GM12878 (cell line): ENCODE measurements at regions not wholly inside any gene's neighbourhood (a gene's known extent, or its start where the extent isn't known, plus 50 kb on each side); places are given as distances from the start of the nearest gene placed in this dataset.
A peak's percentile ranks its signal among the peaks of the same experiment; 100 is the strongest.

ENCODE experiments used
- ATAC-seq: fragments of 200-7000 bp; cut with Tn5 transposase; 3 replicates; pipeline ENCODE4 v1.9.1; 2020; ENCODE audit warnings: mild to moderate bottlenecking, moderate library complexity
- BruUV-seq: library from RNA; stranded (reverse); fragments of 400-500 nt; replicated peaks from 2 replicates; lab custom pipeline; 2021; lab: Mats Ljungman, UMichigan
- CTCF ChIA-PET: fragments of 300-600 bp; sonication (Branson Sonifier 250); formaldehyde crosslinking; extraction: SDS; loops from one replicate; lab custom pipeline; 2021; ENCODE audit warnings: inconsistent platforms; lab: Yijun Ruan, JAX
- POLR2A ChIA-PET: fragments of 350-600 bp; formaldehyde crosslinking; extraction: SDS; loops from one replicate; lab custom pipeline; 2021; ENCODE audit warnings: inconsistent platforms; lab: Charles Lee
- RAD21 ChIA-PET: fragments of 300-600 bp; sonication (Branson Sonifier 250); formaldehyde crosslinking; loops from one replicate; lab custom pipeline; 2023; ENCODE audit warnings: antibody characterized with exemption; ENCODE audit not compliant: unreplicated experiment; lab: Charles Lee
- SMC1A ChIA-PET: fragments of 300-600 bp; sonication (Branson Sonifier 250); formaldehyde crosslinking; loops from one replicate; lab custom pipeline; 2023; ENCODE audit not compliant: unreplicated experiment, uncharacterized antibody; lab: Charles Lee
- DNase-seq: peaks from one replicate; pipeline ENCODE4 v3.0.0-alpha.2; 2011; ENCODE audit warnings: low read depth, low spot score
- FAIRE-seq: peaks from 3 replicates; lab custom pipeline; 2011; peaks lifted over from hg19 to GRCh38; lab: Jason Lieb, UNC
- H2AFZ ChIP-seq: 2 replicates; pipeline ENCODE4 v1.6.0; 2011; ENCODE audit warnings: low read depth, low read length, control low read depth; ENCODE audit not compliant: control insufficient read depth
- H3K27ac ChIP-seq: 2 replicates; pipeline ENCODE4 v1.5.1; 2011; ENCODE audit warnings: control low read depth; ENCODE audit not compliant: control insufficient read depth, insufficient read depth
- H3K27me3 ChIP-seq, 2 experiments: replicated peaks in 1 of 2; 2 replicates each; pipeline versions ENCODE4 v1.6.0 to v1.6.1; 2011; ENCODE audit warnings: low read length in 1 of 2; ENCODE audit not compliant: control insufficient read depth in 2 of 2, insufficient read depth in 2 of 2
- H3K36me3 ChIP-seq, 2 experiments: 2 replicates each; pipeline ENCODE4 v1.5.1; 2011; ENCODE audit warnings: low read length in 1 of 2; ENCODE audit not compliant: control insufficient read depth in 2 of 2, insufficient read depth in 2 of 2
- H3K4me1 ChIP-seq: 2 replicates; pipeline ENCODE4 v1.6.1; 2011; ENCODE audit warnings: mild to moderate bottlenecking, low read length, moderate library complexity, mixed read lengths; ENCODE audit not compliant: control insufficient read depth, insufficient read depth
- H3K4me2 ChIP-seq: 2 replicates; pipeline ENCODE4 v1.6.0; 2011; ENCODE audit warnings: control low read depth; ENCODE audit not compliant: control insufficient read depth, insufficient read depth
- H3K4me3 ChIP-seq: fragments of 200-600 bp; sonication (generic); 2 replicates; pipeline ENCODE4 v1.5.1; 2016
- H3K79me2 ChIP-seq: 2 replicates; pipeline ENCODE4 v1.6.0; 2011; ENCODE audit warnings: low read length; ENCODE audit not compliant: control insufficient read depth, insufficient read depth
- H3K9ac ChIP-seq: 2 replicates; pipeline ENCODE4 v1.8.0; 2011; ENCODE audit warnings: low read length, control low read depth, mixed read lengths; ENCODE audit not compliant: control insufficient read depth, insufficient read depth
- H3K9me3 ChIP-seq: replicated peaks from 3 replicates; pipeline ENCODE4 v1.5.1; 2011; ENCODE audit warnings: mild to moderate bottlenecking, low read length; ENCODE audit not compliant: control insufficient read depth, insufficient read depth
- H4K20me1 ChIP-seq: 2 replicates; pipeline ENCODE4 v1.6.0; 2011; ENCODE audit not compliant: control insufficient read depth, insufficient read depth
- FOXM1 ChIP-seq: IDR thresholded peaks from 2 replicates; pipeline ENCODE4 v1.6.1; 2012; ENCODE audit warnings: low read depth, mild to moderate bottlenecking, inconsistent platforms, low read length, moderate library complexity
- HCFC1 ChIP-seq: fragments of 150-350 bp; IDR thresholded peaks from 2 replicates; pipeline ENCODE4 v1.6.1; 2014; ENCODE audit warnings: low read length
- JUNB ChIP-seq: IDR thresholded peaks from 2 replicates; pipeline ENCODE4 v1.6.1; 2016; ENCODE audit warnings: antibody characterized with exemption, mild to moderate bottlenecking
- POLR2A ChIP-seq: IDR thresholded peaks from 2 replicates; pipeline ENCODE4 v1.6.1; 2011; ENCODE audit warnings: low read depth, mild to moderate bottlenecking, low read length
- POU2F2 ChIP-seq: IDR thresholded peaks from 3 replicates; pipeline ENCODE4 v1.6.1; 2011; ENCODE audit warnings: low read depth, mild to moderate bottlenecking, low read length, borderline replicate concordance
- TBL1XR1 ChIP-seq: IDR thresholded peaks from 2 replicates; pipeline ENCODE4 v1.6.1; 2012; ENCODE audit warnings: low read depth, low read length, improper control_type of control experiment
- WGBS: methylation state at CpG from one replicate; pipeline ENCODE4 v1.1.6; 2016; ENCODE audit warnings: low lambda C conversion rate; ENCODE audit not compliant: insufficient replicate concordance, insufficient coverage; ENCODE audit errors: missing lambda C conversion rate; 5-methylcytosine and 5-hydroxymethylcytosine counted together
- in situ Hi-C: fragments of 300-500 bp; cut with MboI; formaldehyde crosslinking; loops from 9 replicates; pipeline ENCODE4 v1.14.3; 2018; ENCODE audit warnings: mixed read lengths
- intact Hi-C: fragments of 100-400 bp; cut with micrococcal nuclease; formaldehyde crosslinking; loops from one replicate; pipeline ENCODE4 v1.14.2; 2022; ENCODE audit not compliant: unreplicated experiment
- TF ChIP-seq, protein P1 (sequence below): IDR thresholded peaks from 2 replicates; pipeline ENCODE4 v1.6.1; 2012; ENCODE audit warnings: mild to moderate bottlenecking, low read depth, low read length

DNA sequence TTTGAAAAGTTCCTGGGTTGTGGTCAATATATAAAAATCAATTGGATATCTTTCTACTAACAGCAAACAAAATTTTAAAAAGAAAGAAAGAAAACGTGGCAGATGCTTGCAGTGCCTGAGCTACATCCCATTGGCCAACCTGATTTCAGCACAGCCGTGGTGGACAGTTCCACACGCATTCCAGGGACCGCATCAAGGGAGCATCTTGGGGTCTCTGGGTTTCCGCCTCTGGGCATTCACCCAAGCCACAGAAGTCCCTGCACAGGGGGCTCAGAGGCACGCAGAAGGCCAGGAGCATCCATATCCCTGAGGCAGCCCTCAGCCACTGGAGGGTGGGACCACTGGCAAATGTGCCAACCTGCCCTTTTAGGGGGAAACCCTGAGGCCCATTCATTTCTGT lies 254.5 kb upstream of the RNF32 start:
- H3K27ac ChIP-seq, result no peak overlapping the region
- no peaks in the 10 kb centered on the region for H4K20me1 ChIP-seq
- H3K4me1 ChIP-seq, result no peaks in the 10 kb centered on the region
- ChIA-PET POLR2A (no interaction called here), CTCF (no interaction called here), SMC1A (no interaction called here), RAD21 (no interaction called here)
- H3K79me2 ChIP-seq, result no peaks in the 10 kb centered on the region
- no peak for DNase-seq
- H3K36me3 ChIP-seq, result no peaks in the 10 kb centered on the region
- TF ChIP-seq, protein P1, sequence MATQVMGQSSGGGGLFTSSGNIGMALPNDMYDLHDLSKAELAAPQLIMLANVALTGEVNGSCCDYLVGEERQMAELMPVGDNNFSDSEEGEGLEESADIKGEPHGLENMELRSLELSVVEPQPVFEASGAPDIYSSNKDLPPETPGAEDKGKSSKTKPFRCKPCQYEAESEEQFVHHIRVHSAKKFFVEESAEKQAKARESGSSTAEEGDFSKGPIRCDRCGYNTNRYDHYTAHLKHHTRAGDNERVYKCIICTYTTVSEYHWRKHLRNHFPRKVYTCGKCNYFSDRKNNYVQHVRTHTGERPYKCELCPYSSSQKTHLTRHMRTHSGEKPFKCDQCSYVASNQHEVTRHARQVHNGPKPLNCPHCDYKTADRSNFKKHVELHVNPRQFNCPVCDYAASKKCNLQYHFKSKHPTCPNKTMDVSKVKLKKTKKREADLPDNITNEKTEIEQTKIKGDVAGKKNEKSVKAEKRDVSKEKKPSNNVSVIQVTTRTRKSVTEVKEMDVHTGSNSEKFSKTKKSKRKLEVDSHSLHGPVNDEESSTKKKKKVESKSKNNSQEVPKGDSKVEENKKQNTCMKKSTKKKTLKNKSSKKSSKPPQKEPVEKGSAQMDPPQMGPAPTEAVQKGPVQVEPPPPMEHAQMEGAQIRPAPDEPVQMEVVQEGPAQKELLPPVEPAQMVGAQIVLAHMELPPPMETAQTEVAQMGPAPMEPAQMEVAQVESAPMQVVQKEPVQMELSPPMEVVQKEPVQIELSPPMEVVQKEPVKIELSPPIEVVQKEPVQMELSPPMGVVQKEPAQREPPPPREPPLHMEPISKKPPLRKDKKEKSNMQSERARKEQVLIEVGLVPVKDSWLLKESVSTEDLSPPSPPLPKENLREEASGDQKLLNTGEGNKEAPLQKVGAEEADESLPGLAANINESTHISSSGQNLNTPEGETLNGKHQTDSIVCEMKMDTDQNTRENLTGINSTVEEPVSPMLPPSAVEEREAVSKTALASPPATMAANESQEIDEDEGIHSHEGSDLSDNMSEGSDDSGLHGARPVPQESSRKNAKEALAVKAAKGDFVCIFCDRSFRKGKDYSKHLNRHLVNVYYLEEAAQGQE, result peak; percentile 71; the same call in 1 of the 2 replicates
- TF ChIP-seq TBL1XR1, result no peak
- no peak for TF ChIP-seq POLR2A
- TF ChIP-seq HCFC1, result no peak
- no peak overlapping the region for H3K4me3 ChIP-seq
- 41% methylated on average over 6 of the region's 6 CpGs for WGBS
- no peak for FAIRE-seq
- ATAC-seq, result no peak
- in situ Hi-C loops, result no loop called here
- H3K9me3 ChIP-seq, result no peaks in the 10 kb centered on the region
- H2AFZ ChIP-seq, result no peak overlapping the region
- no peak overlapping the region for H3K9ac ChIP-seq
- no peaks in the 10 kb centered on the region; a peak in 1 of 4 replicates for H3K27me3 ChIP-seq
- intact Hi-C loops, result no loop called here
- BruUV-seq, result no TSS peak
- H3K4me2 ChIP-seq, result no peak overlapping the region

- ChIA-PET CTCF (no interaction called here), RAD21 (no interaction called here), SMC1A (no interaction called here), POLR2A (no interaction called here)
- H2AFZ ChIP-seq, result no peak overlapping the region
- 52% methylated on average over 14 of the region's 14 CpGs for WGBS
- no peaks in the 10 kb centered on the region for H3K36me3 ChIP-seq
- DNase-seq, result no peak
- in situ Hi-C loops, result no loop called here
- H4K20me1 ChIP-seq, result no peaks in the 10 kb centered on the region
- H3K27ac ChIP-seq, result no peak overlapping the region
- no peaks in the 10 kb centered on the region; a peak in 1 of 4 replicates for H3K27me3 ChIP-seq
- no peaks in the 10 kb centered on the region for H3K79me2 ChIP-seq
- intact Hi-C loops, result no loop called here
- no peaks in the 10 kb centered on the region for H3K9me3 ChIP-seq
- no TSS peak for BruUV-seq
- TF ChIP-seq JUNB (no peak), POU2F2 (no peak), FOXM1 (no peak)
- H3K4me3 ChIP-seq, result no peak overlapping the region
- no peak overlapping the region for H3K4me2 ChIP-seq
- no peak for FAIRE-seq
- no peak for ATAC-seq
- H3K9ac ChIP-seq, result no peak overlapping the region
- no peaks in the 10 kb centered on the region for H3K4me1 ChIP-seq
Measured at GRCh38 chr7:156384706-156385105, 255.9 kb upstream of the RNF32 start.
